SU-DHL-6 (cell line): ENCODE measurements at regions not wholly inside any gene's neighbourhood (a gene's known extent, or its start where the extent isn't known, plus 50 kb on each side); places are given as distances from the start of the nearest gene placed in this dataset.

ENCODE experiments used
- H2AFZ ChIP-seq: fragments of 200-600 bp; sonication (generic); 2 replicates; pipeline ENCODE4 v1.6.1; 2014; ENCODE audit warnings: low read depth, mild to moderate bottlenecking, moderate library complexity, mixed read lengths, antibody characterized with exemption, low read length; ENCODE audit not compliant: severe bottlenecking
- H3F3A ChIP-seq: fragments of 200-600 bp; shearing (Covaris generic); 2 replicates; pipeline ENCODE4 v1.6.0; 2016; ENCODE audit warnings: antibody characterized with exemption, mild to moderate bottlenecking; ENCODE audit not compliant: insufficient read depth
- H3K27ac ChIP-seq: fragments of 200-600 bp; sonication (generic); 2 replicates; pipeline ENCODE4 v1.5.1; 2016; ENCODE audit warnings: low read depth, mild to moderate bottlenecking, low read length, moderate library complexity, mixed read lengths
- H3K27me3 ChIP-seq: fragments of 200-600 bp; sonication (generic), shearing (Covaris generic); 2 replicates; pipeline ENCODE4 v1.6.0; 2014; ENCODE audit warnings: mild to moderate bottlenecking, low read length
- H3K36me3 ChIP-seq: fragments of 200-600 bp; sonication (generic); 2 replicates; pipeline ENCODE4 v1.6.1; 2014; ENCODE audit warnings: mild to moderate bottlenecking, low read length, mixed read lengths
- H3K4me2 ChIP-seq: fragments of 300-600, 200-600 bp; shearing (Covaris generic), sonication (generic); 2 replicates; pipeline ENCODE4 v1.6.0; 2014; ENCODE audit warnings: low read length, low read depth, mild to moderate bottlenecking; ENCODE audit not compliant: poor library complexity, severe bottlenecking
- H3K4me3 ChIP-seq: fragments of 200-600 bp; sonication (generic); 2 replicates; pipeline ENCODE4 v1.5.1; 2014; ENCODE audit warnings: antibody characterized with exemption, low read length, mild to moderate bottlenecking, mixed read lengths; ENCODE audit not compliant: insufficient read depth, poor library complexity, severe bottlenecking
- H3K79me2 ChIP-seq: fragments of 200-600 bp; sonication (generic); 2 replicates; pipeline ENCODE4 v1.6.1; 2014; ENCODE audit warnings: mild to moderate bottlenecking, low read length, moderate library complexity; ENCODE audit not compliant: insufficient read depth
- H3K9ac ChIP-seq: fragments of 200-600 bp; sonication (generic); 2 replicates; pipeline ENCODE4 v1.7.0; 2014; ENCODE audit warnings: mild to moderate bottlenecking, low read length
- H3K9me2 ChIP-seq: fragments of 200-600 bp; sonication (generic); replicated peaks from 2 replicates; pipeline ENCODE4 v1.6.1; 2014; ENCODE audit warnings: low read length; ENCODE audit not compliant: insufficient read depth
- H3K9me3 ChIP-seq: fragments of 200-600 bp; sonication (generic); 2 replicates; pipeline ENCODE4 v1.6.1; 2014; ENCODE audit warnings: low read length, mixed read lengths; ENCODE audit not compliant: insufficient read depth
- H4K20me1 ChIP-seq: fragments of 200-600 bp; sonication (generic); 2 replicates; pipeline ENCODE4 v1.6.1; 2014; ENCODE audit warnings: low read depth, mild to moderate bottlenecking, antibody characterized with exemption, low read length, moderate library complexity, mixed read lengths
- EZH2phosphoT487 ChIP-seq: fragments of 200-600 bp; sonication (generic), shearing (Covaris generic); conservative IDR thresholded peaks from 2 replicates; pipeline ENCODE4 v1.6.1; 2018; ENCODE audit warnings: mild to moderate bottlenecking, antibody characterized with exemption, low read length, moderate library complexity, mixed read lengths
- TF ChIP-seq, protein P1 (sequence below): fragments of 200-600 bp; sonication (generic); IDR thresholded peaks from one replicate; pipeline ENCODE4 v1.5.1; 2017; ENCODE audit warnings: antibody characterized with exemption, mild to moderate bottlenecking, low read length, moderate library complexity; ENCODE audit not compliant: insufficient read depth, poor library complexity, severe bottlenecking

DNA sequence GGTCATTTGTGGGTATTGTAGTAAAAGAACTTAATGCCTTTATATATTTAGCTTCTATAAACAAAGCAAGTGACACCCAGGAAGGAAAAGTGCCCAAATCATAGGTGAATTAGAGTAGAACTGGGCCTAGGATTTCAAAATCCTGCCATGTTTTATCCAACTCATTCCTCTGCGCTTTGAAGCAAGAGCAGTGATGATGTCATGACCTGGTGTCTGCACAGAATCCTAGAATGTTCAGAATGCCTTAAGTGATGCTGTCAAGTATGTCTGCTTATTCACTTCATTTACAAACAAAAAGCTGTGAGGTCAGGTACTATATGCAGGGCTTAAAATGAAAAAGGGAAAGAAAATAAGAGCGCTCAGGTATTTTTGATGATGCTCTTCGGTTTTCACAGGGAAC, 737.2 kb upstream of the ANKRD30A start:
- no peaks in the 10 kb centered on the region for H3F3A ChIP-seq
- TF ChIP-seq EZH2phosphoT487, result no peak
- TF ChIP-seq, protein P1, sequence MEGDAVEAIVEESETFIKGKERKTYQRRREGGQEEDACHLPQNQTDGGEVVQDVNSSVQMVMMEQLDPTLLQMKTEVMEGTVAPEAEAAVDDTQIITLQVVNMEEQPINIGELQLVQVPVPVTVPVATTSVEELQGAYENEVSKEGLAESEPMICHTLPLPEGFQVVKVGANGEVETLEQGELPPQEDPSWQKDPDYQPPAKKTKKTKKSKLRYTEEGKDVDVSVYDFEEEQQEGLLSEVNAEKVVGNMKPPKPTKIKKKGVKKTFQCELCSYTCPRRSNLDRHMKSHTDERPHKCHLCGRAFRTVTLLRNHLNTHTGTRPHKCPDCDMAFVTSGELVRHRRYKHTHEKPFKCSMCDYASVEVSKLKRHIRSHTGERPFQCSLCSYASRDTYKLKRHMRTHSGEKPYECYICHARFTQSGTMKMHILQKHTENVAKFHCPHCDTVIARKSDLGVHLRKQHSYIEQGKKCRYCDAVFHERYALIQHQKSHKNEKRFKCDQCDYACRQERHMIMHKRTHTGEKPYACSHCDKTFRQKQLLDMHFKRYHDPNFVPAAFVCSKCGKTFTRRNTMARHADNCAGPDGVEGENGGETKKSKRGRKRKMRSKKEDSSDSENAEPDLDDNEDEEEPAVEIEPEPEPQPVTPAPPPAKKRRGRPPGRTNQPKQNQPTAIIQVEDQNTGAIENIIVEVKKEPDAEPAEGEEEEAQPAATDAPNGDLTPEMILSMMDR, result no peak

DNA sequence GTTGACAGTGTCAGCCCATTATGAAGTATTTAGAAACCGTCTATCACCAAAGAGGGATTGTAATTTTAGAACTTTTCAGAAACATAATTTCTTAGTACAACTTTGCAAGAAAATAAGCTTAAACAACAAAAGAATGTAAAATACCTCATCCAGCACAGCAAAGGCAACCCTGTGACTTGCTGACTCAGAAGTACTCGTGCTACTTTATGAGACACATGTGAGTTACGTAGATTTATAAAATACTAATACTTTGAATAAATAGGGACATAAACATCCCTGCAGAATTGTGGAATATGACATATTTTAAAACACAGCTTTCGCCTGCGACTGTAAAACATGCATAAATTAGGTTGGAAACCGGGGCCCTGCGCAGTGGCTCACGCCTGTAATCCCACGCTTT, 739.7 kb upstream of the ANKRD30A start:
- Histone ChIP-seq H3K27me3 (no peaks in the 10 kb centered on the region), H3K9me2 (no peaks in the 10 kb centered on the region), H3K79me2 (no peaks in the 10 kb centered on the region), H3K9ac (no peak overlapping the region), H4K20me1 (no peaks in the 10 kb centered on the region), H3K4me2 (no peak overlapping the region), H3K27ac (no peak overlapping the region), H3K36me3 (no peaks in the 10 kb centered on the region), H3K4me3 (no peak overlapping the region), H2AFZ (no peak overlapping the region), H3K9me3 (no peaks in the 10 kb centered on the region), H3F3A (no peaks in the 10 kb centered on the region)
- TF ChIP-seq, protein P1, result no peak
- TF ChIP-seq EZH2phosphoT487, result no peak

More for the DNA sequence above, 737.2 kb upstream of the ANKRD30A start:
- H3K9me2 ChIP-seq, result no peaks in the 10 kb centered on the region
- no peaks in the 10 kb centered on the region for H3K9me3 ChIP-seq
- no peak overlapping the region for H3K4me2 ChIP-seq
- no peaks in the 10 kb centered on the region for H3K79me2 ChIP-seq
- H3K27me3 ChIP-seq, result no peaks in the 10 kb centered on the region
- H4K20me1 ChIP-seq, result no peaks in the 10 kb centered on the region
- H3K4me3 ChIP-seq, result no peak overlapping the region
- H2AFZ ChIP-seq, result no peak overlapping the region
- H3K27ac ChIP-seq, result no peak overlapping the region
- no peak overlapping the region for H3K9ac ChIP-seq
- no peaks in the 10 kb centered on the region for H3K36me3 ChIP-seq

DNA sequence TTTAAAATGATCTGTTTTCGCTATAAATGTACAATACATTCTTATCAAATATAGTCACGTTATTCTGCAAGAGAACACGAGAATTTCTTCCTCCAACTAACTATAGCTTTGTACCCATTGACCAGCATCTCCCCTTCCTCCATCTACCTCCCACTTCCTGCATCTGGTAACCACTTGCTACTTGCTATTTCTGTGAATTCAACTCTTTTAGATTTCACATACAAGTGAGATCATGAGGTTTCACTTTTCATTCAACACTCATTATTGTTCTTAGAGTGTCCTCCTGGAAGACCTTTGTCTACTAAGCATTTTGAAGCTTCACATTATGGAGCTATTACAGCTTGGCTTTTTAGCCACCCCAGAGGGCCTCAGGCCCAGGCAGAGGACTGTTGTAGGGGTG, 741.3 kb upstream of the FZD8 start:
- no peaks in the 10 kb centered on the region for H3K9me3 ChIP-seq
- H3K4me2 ChIP-seq, result no peak overlapping the region
- TF ChIP-seq EZH2phosphoT487, result no peak
- TF ChIP-seq, protein P1, result no peak
- no peak overlapping the region for H2AFZ ChIP-seq
- no peaks in the 10 kb centered on the region for H4K20me1 ChIP-seq
- no peaks in the 10 kb centered on the region for H3F3A ChIP-seq
- H3K9me2 ChIP-seq, result no peaks in the 10 kb centered on the region
- H3K36me3 ChIP-seq, result no peaks in the 10 kb centered on the region
- no peak overlapping the region for H3K4me3 ChIP-seq
- H3K27me3 ChIP-seq, result no peaks in the 10 kb centered on the region
- no peaks in the 10 kb centered on the region for H3K79me2 ChIP-seq
- H3K27ac ChIP-seq, result no peak overlapping the region
- H3K9ac ChIP-seq, result no peak overlapping the region
